ENCODE measurements at regions not wholly inside any gene's neighbourhood (a gene's known extent, or its start where the extent isn't known, plus 50 kb on each side); places are given as distances from the start of the nearest gene placed in this dataset.

GRCh38 chr3:106628407-106628806, 748.8 kb upstream of the CCDC54 start:
- H3K4me3 ChIP-seq (ENCODE audit: low read depth, low read length) = no peak overlapping the region
- no peak for TF ChIP-seq CTCF (IDR thresholded peaks at IDR 0.05; ENCODE audit: borderline replicate concordance, insufficient read depth, low read depth, low read length)

GRCh38 chr3:106629215-106629832, 747.9 kb upstream of the CCDC54 start:
- TF ChIP-seq CTCF (IDR thresholded peaks at IDR 0.05; ENCODE audit: borderline replicate concordance, insufficient read depth, low read depth, low read length) = no peak
- no peak overlapping the region for H3K4me3 ChIP-seq (ENCODE audit: low read depth, low read length)

- H3K4me3 ChIP-seq (ENCODE audit: low read depth, low read length) = no peak overlapping the region
- no peak for TF ChIP-seq CTCF (IDR thresholded peaks at IDR 0.05; ENCODE audit: borderline replicate concordance, insufficient read depth, low read depth, low read length)
Measured at GRCh38 chr3:106631373-106632108, 745.7 kb upstream of the CCDC54 start.

DNA sequence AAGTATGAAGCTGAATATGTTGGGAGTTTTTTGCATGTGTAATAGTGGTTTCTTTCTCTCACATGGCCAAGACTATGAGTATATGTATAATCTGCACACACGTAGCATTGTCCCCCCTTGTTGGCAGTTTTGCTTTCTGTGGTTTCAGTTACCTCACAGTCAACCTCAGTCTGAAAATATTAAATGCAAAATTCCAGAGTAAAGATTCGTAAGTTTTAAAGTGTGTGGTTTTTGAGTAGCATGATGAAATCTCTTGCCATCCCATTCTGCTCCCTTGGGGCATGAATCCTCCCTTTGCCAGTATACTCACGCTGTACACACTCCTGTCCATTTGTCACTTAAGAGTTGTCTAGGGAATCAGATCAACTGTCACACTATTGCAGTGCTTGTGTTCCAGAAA, 742.0 kb upstream of the CCDC54 start:
- TF ChIP-seq CTCF (IDR thresholded peaks at IDR 0.05; ENCODE audit: borderline replicate concordance, insufficient read depth, low read depth, low read length) = no peak
- H3K4me3 ChIP-seq (ENCODE audit: low read depth, low read length) = no peak overlapping the region

DNA sequence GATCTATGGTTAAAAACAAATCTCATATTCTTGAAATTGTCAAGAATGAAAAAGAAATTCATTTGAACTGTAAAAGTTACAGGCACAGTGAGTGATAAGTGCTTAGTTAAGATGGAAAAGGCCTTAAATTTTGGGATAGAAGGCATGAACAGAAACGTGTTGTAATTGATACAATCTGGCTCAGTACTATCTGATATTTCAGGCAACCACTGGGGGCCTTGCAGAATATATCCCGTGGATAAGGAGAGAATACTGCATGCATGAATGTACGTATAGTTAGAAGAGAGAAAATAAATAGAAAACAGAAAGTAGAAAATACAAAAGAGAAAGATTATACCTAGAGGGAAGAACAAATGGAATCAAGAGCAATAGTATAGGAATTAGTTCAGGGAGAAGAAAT, 741.4 kb upstream of the CCDC54 start:
- H3K4me3 ChIP-seq (ENCODE audit: low read depth, low read length) = no peak overlapping the region
- no peak for TF ChIP-seq CTCF (IDR thresholded peaks at IDR 0.05; ENCODE audit: borderline replicate concordance, insufficient read depth, low read depth, low read length)

- TF ChIP-seq CTCF (IDR thresholded peaks at IDR 0.05; ENCODE audit: borderline replicate concordance, insufficient read depth, low read depth, low read length) = no peak
- no peak overlapping the region for H3K4me3 ChIP-seq (ENCODE audit: low read depth, low read length)
Measured at GRCh38 chr3:106640353-106640752, 736.9 kb upstream of the CCDC54 start.

GRCh38 chr3:106642161-106642560, 735.1 kb upstream of the CCDC54 start:
- H3K4me3 ChIP-seq (ENCODE audit: low read depth, low read length) = no peak overlapping the region
- no peak for TF ChIP-seq CTCF (IDR thresholded peaks at IDR 0.05; ENCODE audit: borderline replicate concordance, insufficient read depth, low read depth, low read length)
